ENCODE measurements at regions not wholly inside any gene's neighbourhood (a gene's known extent, or its start where the extent isn't known, plus 50 kb on each side); places are given as distances from the start of the nearest gene placed in this dataset.
A peak's percentile ranks its signal among the peaks of the same experiment; 100 is the strongest.

GRCh38 chr13:65034266-65034665 is 2195.9 kb downstream of the PCDH9 start:
- Mint-ChIP-seq H3K27me3 (ENCODE audit: insufficient read depth, low read depth, poor library complexity) (no peaks in the 10 kb centered on the region), H3K27ac (no peak overlapping the region), H3K4me3 (no peak overlapping the region), H3K36me3 (ENCODE audit: low read depth) (no peaks in the 10 kb centered on the region), H3K9me3 (no peaks in the 10 kb centered on the region; the same call in 2 of the 3 replicates), H3K4me1 (no peaks in the 10 kb centered on the region)
- no peaks in the 10 kb centered on the region for H3K36me3 ChIP-seq (ENCODE audit: insufficient read depth)
- H3K9me2 ChIP-seq (ENCODE audit: insufficient read depth): peaks cover 6% of the 10 kb centered on the region
- no peaks in the 10 kb centered on the region for H4K20me1 ChIP-seq (replicated peaks; ENCODE audit: insufficient read depth)
- no peaks in the 10 kb centered on the region for H3K4me1 ChIP-seq (ENCODE audit: insufficient read depth)
- H3K27me3 ChIP-seq (ENCODE audit: insufficient read depth): no peaks in the 10 kb centered on the region
- no peak overlapping the region for H3K4me3 ChIP-seq
- no peak overlapping the region for H3K4me2 ChIP-seq
- peak in 1 of 2 experiments; percentile 37; a peak in 3 of 4 replicates for TF ChIP-seq CTCF (conservative IDR thresholded peaks at IDR 0.05; ENCODE audit: low read depth in 2 of 2)
- no peak for TF ChIP-seq JUNB (IDR thresholded peaks at IDR 0.05; ENCODE audit: unreplicated experiment)
- ATAC-seq (no peak), DNase-seq (ENCODE audit: low spot score) (no peak)
- H3F3A ChIP-seq (replicated peaks; ENCODE audit: low read depth): no peaks in the 10 kb centered on the region
- no peak overlapping the region for H2AFZ ChIP-seq
- no peaks in the 10 kb centered on the region for H3K79me2 ChIP-seq (replicated peaks; ENCODE audit: insufficient read depth)
- H3K27ac ChIP-seq (ENCODE audit: low read depth): no peak overlapping the region

GRCh38 chr13:65032825-65033224 is 2197.3 kb downstream of the PCDH9 start:
- Histone ChIP-seq H3F3A (replicated peaks; ENCODE audit: low read depth) (no peaks in the 10 kb centered on the region), H3K4me3 (no peak overlapping the region), H2AFZ (no peak overlapping the region), H3K4me1 (ENCODE audit: insufficient read depth) (no peaks in the 10 kb centered on the region), H3K79me2 (replicated peaks; ENCODE audit: insufficient read depth) (no peaks in the 10 kb centered on the region), H3K27ac (ENCODE audit: low read depth) (no peak overlapping the region), H3K36me3 (ENCODE audit: insufficient read depth) (no peaks in the 10 kb centered on the region), H3K9me2 (ENCODE audit: insufficient read depth) (peaks cover 6% of the 10 kb centered on the region), H3K4me2 (no peak overlapping the region), H3K27me3 (ENCODE audit: insufficient read depth) (no peaks in the 10 kb centered on the region), H4K20me1 (replicated peaks; ENCODE audit: insufficient read depth) (no peaks in the 10 kb centered on the region)
- ATAC-seq (no peak), DNase-seq (ENCODE audit: low spot score) (no peak)
- H3K36me3 Mint-ChIP-seq (ENCODE audit: low read depth): no peaks in the 10 kb centered on the region
- H3K27me3 Mint-ChIP-seq (ENCODE audit: insufficient read depth, low read depth, poor library complexity): no peaks in the 10 kb centered on the region
- no peaks in the 10 kb centered on the region; the same call in 2 of the 3 replicates for H3K9me3 Mint-ChIP-seq
- no peak overlapping the region for H3K4me3 Mint-ChIP-seq
- H3K4me1 Mint-ChIP-seq: no peaks in the 10 kb centered on the region
- no peak overlapping the region for H3K27ac Mint-ChIP-seq
- TF ChIP-seq ETS1 (IDR thresholded peaks at IDR 0.05): no peak
- no peak for TF ChIP-seq ZNF331 (CRISPR knock-in tag; IDR thresholded peaks at IDR 0.05; ENCODE audit: low read depth)
- TF ChIP-seq ZNF114 (CRISPR knock-in tag; IDR thresholded peaks at IDR 0.05): no peak
- TF ChIP-seq JUNB (IDR thresholded peaks at IDR 0.05; ENCODE audit: unreplicated experiment): no peak
- no peak for TF ChIP-seq CTCF (conservative IDR thresholded peaks at IDR 0.05; ENCODE audit: low read depth in 2 of 2)
- no peak for TF ChIP-seq EZH2 (IDR thresholded peaks at IDR 0.05; ENCODE audit: low read depth, unreplicated experiment)
- no peak for TF ChIP-seq ZNF462 (CRISPR knock-in tag; IDR thresholded peaks at IDR 0.05)

Measured in GM23338 (cell line).